GM21529 (cell line): ENCODE measurements at regions not wholly inside any gene's neighbourhood (a gene's known extent, or its start where the extent isn't known, plus 50 kb on each side); places are given as distances from the start of the nearest gene placed in this dataset.
"Not testable (repeated sequence)": the region's sequence is repeated elsewhere in the genome, so short reads cannot be mapped to it uniquely, and the experiment has no call there.

ENCODE experiments used
- ATAC-seq: cut with Tn5 transposase; IDR thresholded peaks from one replicate; pipeline ENCODE4 v1.9.1; 2021; ENCODE audit not compliant: unreplicated experiment

- peak; percentile 9 for ATAC-seq
Observed at GRCh38 chr2:87075054-87075790, 53.6 kb upstream of the PLGLB1 start.

DNA sequence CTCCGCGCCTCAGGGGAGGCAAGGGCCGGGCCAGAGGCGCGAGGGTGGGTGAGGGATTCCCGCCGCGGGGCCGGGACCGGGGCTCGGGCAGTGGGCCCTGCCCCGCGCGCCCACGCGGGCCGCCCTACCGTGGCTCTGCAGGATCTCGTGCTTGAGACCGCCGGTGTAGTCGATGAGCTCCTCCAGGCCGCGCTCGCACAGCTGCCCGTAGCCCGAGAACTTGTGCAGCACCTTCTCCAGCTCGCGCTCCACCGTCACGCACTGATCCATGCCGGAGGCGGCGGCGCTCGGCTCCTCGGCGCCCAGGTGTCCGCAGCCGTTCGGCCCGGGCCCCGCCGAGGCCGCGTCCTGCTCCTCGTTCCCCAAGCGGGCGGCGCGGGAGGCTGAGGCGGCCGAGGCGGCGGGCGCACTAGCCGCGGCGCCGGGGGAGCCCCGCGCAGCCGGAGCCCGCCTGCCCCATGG, 54.2 kb upstream of the PLGLB1 start:
- peak; percentile 30 for ATAC-seq

DNA sequence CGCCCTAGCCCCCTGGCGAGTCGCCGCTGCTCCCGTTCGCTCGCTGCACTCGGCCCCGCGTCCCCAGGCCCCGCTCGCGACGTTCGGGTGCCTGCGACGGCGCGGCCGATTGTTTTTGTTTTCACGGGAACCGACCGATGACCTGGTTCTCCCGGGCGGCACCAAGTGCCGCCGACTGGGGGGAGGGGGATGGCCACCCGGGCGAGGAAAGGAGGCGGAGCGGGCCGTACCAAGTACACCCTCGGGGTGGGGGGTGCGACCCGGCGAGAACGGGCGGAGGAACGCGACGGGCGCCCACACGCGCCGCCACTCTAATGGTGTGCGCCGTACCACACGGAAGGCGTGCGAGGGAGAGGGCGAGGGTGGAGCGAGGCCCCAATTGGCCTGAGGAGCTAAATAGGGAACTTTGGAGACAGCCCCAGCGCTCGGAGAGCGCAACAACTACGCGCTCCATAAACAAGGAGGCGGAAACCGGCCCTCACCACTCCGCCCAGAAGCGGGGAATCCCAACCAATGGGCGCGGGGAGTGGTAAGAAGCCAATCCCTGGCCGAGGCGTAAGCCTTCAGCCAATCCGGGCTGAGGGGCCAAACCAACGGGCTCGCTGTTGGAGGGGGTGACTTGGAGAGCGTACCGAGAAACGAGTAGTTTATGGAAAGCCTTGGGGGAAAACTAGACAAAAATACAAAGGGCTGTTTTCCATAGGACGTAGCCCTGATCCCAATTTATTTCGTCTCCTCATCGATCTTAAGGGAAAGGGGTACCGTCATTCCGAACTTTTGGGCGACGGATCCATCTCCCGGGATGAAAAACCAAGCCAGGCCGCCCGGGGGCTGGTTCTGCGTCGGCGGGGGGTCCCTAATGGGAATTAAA, 54.8 kb upstream of the PLGLB1 start:
- ATAC-seq = peak; percentile 90

- not testable (repeated sequence) for ATAC-seq
Observed at GRCh38 chr2:87077124-87077446, 55.4 kb upstream of the PLGLB1 start.

DNA sequence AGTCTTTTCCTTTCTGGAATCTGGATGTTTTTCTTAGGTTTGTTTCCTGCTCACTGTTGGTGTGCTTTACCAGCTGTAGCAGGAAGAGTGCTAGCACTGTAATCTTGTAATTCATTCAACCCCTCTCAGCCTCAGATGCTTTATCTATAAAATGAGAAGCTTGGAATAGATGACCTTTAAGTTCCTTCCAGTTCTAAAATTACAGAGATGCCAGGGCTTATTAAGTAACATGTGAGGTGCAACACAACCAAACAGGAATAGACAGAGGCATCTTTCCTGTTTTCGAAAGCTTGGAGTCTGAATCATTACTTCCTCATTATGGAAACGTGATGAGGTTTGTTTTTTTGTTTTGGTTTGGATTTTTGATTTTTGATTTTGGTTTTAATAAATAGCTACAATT, 60.1 kb upstream of the PLGLB1 start:
- ATAC-seq = not testable (repeated sequence)

- not testable (repeated sequence) for ATAC-seq
Observed at GRCh38 chr2:87088079-87088478, 66.4 kb upstream of the PLGLB1 start.

DNA sequence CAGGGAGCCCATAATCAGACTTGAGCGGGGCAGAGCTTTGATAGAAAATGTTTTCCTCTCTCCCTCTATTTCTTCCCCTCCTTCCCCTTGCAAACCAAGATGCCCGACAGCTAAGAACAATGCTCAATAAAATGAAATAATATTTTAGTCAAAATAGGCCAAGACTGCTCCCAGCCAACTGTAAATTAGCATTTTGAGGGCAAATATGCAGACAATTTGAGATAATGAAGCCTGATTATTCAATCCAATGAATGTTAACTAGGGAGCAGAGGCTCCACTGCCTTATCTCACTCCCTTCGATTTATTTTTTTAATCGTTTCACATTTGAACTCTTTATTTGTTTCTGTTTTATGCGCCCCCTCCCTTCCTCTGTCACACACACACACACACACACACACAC, 67.8 kb upstream of the PLGLB1 start:
- ATAC-seq = not testable (repeated sequence)

DNA sequence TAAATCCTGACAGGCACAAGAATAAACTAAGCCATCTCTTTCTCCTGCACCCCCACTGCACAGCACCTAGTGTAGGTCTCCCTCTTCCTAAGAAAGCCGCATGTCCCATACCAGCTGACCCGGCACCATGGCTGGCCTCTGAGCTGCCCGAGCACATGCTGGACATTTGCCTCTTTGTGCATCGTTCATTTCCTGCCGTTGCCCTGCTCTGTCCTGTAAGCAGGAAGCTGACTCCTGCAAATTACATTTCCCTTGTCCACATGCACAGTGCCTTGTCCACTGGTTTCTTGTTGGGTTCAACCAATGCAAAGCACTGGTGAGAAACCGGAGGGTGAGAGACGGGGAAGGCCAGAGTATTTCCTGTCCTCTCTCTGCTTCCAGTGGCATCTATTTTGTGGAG, 71.6 kb upstream of the PLGLB1 start:
- not testable (repeated sequence) for ATAC-seq

- not testable (repeated sequence) for ATAC-seq
Observed at GRCh38 chr2:87093937-87094529, 72.4 kb upstream of the PLGLB1 start.

GRCh38 chr2:87095804-87096203, 74.2 kb upstream of the PLGLB1 start:
- ATAC-seq = not testable (repeated sequence)

DNA sequence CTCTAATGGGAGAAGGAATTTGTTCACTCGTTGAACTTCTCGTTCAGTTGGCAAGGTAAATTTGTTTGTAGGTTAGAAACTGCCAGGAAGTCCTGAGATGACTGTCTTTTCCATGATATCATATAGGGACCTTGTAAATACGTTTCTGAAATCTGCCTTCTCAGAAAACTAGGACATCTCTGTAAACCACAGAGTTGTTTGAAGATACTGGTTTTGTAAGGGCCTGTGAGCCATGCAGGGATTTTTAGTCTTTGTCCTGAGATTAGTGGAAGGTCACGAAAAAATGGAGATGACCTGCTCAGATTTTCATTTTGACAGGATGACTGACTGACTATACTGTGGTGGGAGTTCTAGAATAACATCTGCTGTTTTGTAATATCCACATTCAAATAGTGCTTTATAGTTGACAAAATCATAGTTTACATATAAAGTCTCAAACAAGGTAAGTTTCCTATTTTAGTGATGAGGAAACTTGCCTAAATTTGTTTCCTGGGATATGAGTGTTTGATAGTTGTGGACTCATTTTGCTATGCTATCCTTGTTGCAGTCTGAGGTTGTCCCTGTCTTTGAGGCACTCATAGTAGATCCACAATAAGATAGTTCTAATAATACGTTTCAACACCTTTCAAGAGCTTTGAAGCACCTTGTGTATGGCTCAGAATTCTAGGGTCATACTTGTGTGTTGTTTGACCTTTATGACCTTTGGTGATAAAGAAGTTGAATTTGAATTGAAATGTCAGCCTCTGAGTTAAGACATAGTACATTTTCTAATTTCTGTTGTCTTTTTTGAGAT, 107.3 kb upstream of the PLGLB1 start:
- not testable (repeated sequence) for ATAC-seq

GRCh38 chr2:87132577-87132976, 110.9 kb upstream of the PLGLB1 start:
- ATAC-seq = not testable (repeated sequence)

- ATAC-seq = not testable (repeated sequence)
Observed at GRCh38 chr2:87151835-87152493, 130.3 kb upstream of the PLGLB1 start.

DNA sequence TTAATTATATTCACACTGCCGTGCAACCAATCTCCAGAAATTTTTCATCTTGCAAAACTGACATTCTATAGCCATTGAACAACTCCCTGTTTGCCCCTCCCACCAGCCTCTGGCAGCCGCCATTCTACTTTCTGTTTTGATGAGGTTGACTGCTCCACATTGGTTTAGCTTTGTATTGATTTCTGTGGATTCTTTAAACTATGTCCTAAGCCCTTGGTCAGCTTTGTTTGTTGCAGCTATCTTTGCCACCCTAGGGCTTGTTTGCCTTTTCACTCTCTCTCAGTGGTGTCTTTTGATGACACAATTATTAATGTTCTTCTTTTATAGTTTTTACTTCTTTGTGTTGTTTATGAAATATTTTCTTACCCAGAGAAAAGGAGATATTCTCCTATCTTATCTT, 152.8 kb upstream of the PLGLB1 start:
- ATAC-seq = not testable (repeated sequence)

- not testable (repeated sequence) for ATAC-seq
Observed at GRCh38 chr2:87183373-87183772, 161.7 kb upstream of the PLGLB1 start.

DNA sequence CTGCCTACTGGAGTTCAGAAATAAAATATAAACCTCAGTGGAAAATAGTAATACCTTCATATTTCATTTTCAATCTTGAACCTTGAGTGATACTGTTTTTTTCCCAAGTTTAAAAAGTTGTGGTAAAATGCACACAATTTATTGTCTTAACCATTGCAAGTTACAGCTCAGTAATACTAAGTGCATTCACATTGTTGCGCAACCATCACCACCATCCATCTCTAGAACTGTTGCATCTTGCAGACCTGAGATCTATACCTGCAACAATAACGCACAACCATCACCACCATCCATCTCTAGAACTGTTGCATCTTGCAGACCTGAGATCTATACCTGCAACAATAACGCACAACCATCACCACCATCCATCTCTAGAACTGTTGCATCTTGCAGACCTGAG, 162.6 kb upstream of the PLGLB1 start:
- not testable (repeated sequence) for ATAC-seq

- not testable (repeated sequence) for ATAC-seq
Observed at GRCh38 chr2:87189214-87189613, 167.6 kb upstream of the PLGLB1 start.

DNA sequence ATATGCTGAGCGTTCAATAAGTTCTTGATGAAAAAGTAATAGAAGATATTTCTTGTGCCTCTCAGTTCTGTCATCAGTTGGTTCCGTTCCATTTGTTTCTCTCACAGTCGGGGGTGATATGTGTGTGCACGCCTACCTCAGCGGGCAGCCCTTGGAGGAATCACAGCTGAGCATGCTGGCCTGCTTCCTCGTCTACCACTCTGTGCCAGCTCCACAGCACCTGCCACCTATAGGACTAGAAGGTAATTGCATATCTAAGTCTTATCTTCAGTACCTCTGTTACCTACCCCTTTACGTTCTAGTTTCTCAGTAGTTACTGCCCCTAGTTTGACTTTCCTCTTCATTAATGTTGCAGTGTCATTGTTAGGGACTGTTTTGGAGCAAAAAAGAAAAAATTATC, 171.7 kb upstream of the PLGLB1 start:
- peak; percentile 73 for ATAC-seq

DNA sequence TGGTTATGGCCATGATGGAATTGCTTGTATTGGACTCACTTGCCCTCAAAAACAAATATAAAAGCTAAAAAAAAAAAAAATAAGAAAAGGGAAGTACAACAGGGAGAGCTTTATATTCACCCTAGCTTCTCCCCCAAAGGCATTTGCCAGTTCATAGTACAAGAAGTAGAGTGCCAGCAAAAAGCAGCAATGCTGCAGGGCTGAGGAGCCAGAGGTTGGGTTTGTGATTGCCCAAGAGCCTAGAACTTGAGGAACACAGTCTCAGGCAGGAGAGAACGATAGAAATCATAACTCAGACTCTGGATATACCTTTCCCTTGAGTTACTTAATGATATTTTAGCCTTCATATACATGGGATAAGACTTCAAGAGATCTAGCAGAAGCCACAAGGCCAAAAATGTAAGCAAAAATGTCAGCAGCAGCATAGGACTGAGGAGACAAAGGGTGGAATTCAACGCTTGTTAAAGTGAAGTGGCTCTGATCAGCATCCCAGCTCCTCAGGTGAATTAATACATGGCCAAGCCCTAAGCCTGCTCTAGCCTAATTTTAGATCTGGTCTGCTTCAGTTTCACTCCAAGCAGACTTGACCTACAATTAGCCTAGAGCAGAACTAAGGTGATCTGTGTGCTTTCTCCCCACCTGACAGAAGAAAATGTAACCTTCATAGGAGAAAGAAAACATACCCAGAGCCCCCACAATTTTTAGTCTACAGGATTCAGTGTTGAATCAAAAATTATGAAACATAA, 172.8 kb upstream of the PLGLB1 start:
- not testable (repeated sequence) for ATAC-seq
